Mucosa of descending colon (tissue), 3 donors: ENCODE measurements at regions not wholly inside any gene's neighbourhood (a gene's known extent, or its start where the extent isn't known, plus 50 kb on each side); places are given as distances from the start of the nearest gene placed in this dataset.

ENCODE experiments used
- ATAC-seq: fragments of 200-7000 bp; cut with Tn5 transposase; one replicate; pipeline ENCODE4 v1.9.1; 2020; ENCODE audit warnings: mild to moderate bottlenecking, moderate library complexity
- DNase-seq, 3 donors: peaks; one replicate each; pipeline ENCODE4 v3.0.0-alpha.2; 2020
- H3K36me3 ChIP-seq: fragments of 200-600 bp; one replicate; pipeline ENCODE4 v1.8.0; 2021; ENCODE audit warnings: low read depth, mild to moderate bottlenecking
- H3K4me1 ChIP-seq: fragments of 200-600 bp; one replicate; pipeline ENCODE4 v1.8.0; 2021; ENCODE audit warnings: low read depth, mild to moderate bottlenecking
- H3K4me3 ChIP-seq: fragments of 200-600 bp; one replicate; pipeline ENCODE4 v1.8.0; 2021; ENCODE audit warnings: mild to moderate bottlenecking
- H3K9me3 ChIP-seq: fragments of 200-600 bp; one replicate; pipeline ENCODE4 v1.8.0; 2021; ENCODE audit warnings: mild to moderate bottlenecking
- CTCF ChIP-seq: fragments of 200-600 bp; IDR thresholded peaks from one replicate; pipeline ENCODE4 v1.8.0; 2022; ENCODE audit warnings: antibody characterized with exemption, mild to moderate bottlenecking
- intact Hi-C, 2 donors: fragments of 100-400 bp; cut with DNase I in 1 of 2; cut with micrococcal nuclease in 1 of 2; formaldehyde crosslinking; loops; one replicate each; pipeline versions ENCODE4 v1.11.0 to v1.11.1; 2022; cut with DNase I, micrococcal nuclease
- donor health status: DM: no; HTN: no; CAD: no; lungs with moderate emphysema.
- donor health status: DM: no; HTN: no; CAD: no.
- donor health status: DM: no; HTN: yes; CAD: no.

GRCh38 chr14:89701211-89702043 is 253.1 kb downstream of the EFCAB11 start:
- intact Hi-C loops = no loop called here

GRCh38 chr14:89700801-89701200 is 253.7 kb downstream of the EFCAB11 start:
- H3K9me3 ChIP-seq = no peaks in the 10 kb centered on the region
- no peaks in the 10 kb centered on the region for H3K36me3 ChIP-seq
- intact Hi-C loops = no loop called here
- ATAC-seq (no peak), DNase-seq (no peak)
- H3K4me1 ChIP-seq = no peaks in the 10 kb centered on the region
- TF ChIP-seq CTCF = no peak
- H3K4me3 ChIP-seq = no peak overlapping the region

More at GRCh38 chr14:89701211-89702043, 253.1 kb downstream of the EFCAB11 start:
- ATAC-seq (peak; percentile 98), DNase-seq (peak; percentile 86 to 94 (median 94))
- Histone ChIP-seq H3K4me3 (peak overlapping the region; percentile 22), H3K9me3 (no peaks in the 10 kb centered on the region), H3K4me1 (no peaks in the 10 kb centered on the region), H3K36me3 (no peaks in the 10 kb centered on the region)
- TF ChIP-seq CTCF = no peak

- Histone ChIP-seq H3K4me3 (no peak overlapping the region), H3K36me3 (no peaks in the 10 kb centered on the region), H3K9me3 (no peaks in the 10 kb centered on the region), H3K4me1 (no peaks in the 10 kb centered on the region)
- no peak for DNase-seq
- no peak for ATAC-seq
- intact Hi-C loops = no loop called here
- TF ChIP-seq CTCF = no peak
Measured at GRCh38 chr14:89699071-89699470, 255.5 kb downstream of the EFCAB11 start.

- no peaks in the 10 kb centered on the region for H3K4me1 ChIP-seq
- H3K9me3 ChIP-seq = no peaks in the 10 kb centered on the region
- ATAC-seq (no peak), DNase-seq (no peak)
- no peak overlapping the region for H3K4me3 ChIP-seq
- intact Hi-C loops = no loop called here
- no peak for TF ChIP-seq CTCF
- no peaks in the 10 kb centered on the region for H3K36me3 ChIP-seq
Measured at GRCh38 chr14:89697281-89698060, 257.1 kb downstream of the EFCAB11 start.

- intact Hi-C loops = no loop called here
- no peaks in the 10 kb centered on the region for H3K4me1 ChIP-seq
- no peak for DNase-seq
- no peak for ATAC-seq
- TF ChIP-seq CTCF = no peak
- no peaks in the 10 kb centered on the region for H3K36me3 ChIP-seq
- no peaks in the 10 kb centered on the region for H3K9me3 ChIP-seq
- no peak overlapping the region for H3K4me3 ChIP-seq
Measured at GRCh38 chr14:89695846-89696245, 258.7 kb downstream of the EFCAB11 start.
